ENCODE measurements at regions not wholly inside any gene's neighbourhood (a gene's known extent, or its start where the extent isn't known, plus 50 kb on each side); places are given as distances from the start of the nearest gene placed in this dataset.
"Not testable (repeated sequence)": the region's sequence is repeated elsewhere in the genome, so short reads cannot be mapped to it uniquely, and the experiment has no call there.

- DNase-seq (ENCODE audit: extremely low read depth, low read depth); H3K4me3 ChIP-seq (replicated peaks; ENCODE audit: low read depth, low read length): not testable (repeated sequence)
Measured at GRCh38 chr1:86633306-86633838, 71.0 kb upstream of the SH3GLB1 start.

GRCh38 chr1:86633921-86634320, 70.5 kb upstream of the SH3GLB1 start:
- TF ChIP-seq, protein P1, sequence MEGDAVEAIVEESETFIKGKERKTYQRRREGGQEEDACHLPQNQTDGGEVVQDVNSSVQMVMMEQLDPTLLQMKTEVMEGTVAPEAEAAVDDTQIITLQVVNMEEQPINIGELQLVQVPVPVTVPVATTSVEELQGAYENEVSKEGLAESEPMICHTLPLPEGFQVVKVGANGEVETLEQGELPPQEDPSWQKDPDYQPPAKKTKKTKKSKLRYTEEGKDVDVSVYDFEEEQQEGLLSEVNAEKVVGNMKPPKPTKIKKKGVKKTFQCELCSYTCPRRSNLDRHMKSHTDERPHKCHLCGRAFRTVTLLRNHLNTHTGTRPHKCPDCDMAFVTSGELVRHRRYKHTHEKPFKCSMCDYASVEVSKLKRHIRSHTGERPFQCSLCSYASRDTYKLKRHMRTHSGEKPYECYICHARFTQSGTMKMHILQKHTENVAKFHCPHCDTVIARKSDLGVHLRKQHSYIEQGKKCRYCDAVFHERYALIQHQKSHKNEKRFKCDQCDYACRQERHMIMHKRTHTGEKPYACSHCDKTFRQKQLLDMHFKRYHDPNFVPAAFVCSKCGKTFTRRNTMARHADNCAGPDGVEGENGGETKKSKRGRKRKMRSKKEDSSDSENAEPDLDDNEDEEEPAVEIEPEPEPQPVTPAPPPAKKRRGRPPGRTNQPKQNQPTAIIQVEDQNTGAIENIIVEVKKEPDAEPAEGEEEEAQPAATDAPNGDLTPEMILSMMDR (IDR thresholded peaks at IDR 0.05; ENCODE audit: low read depth, low read length, missing control alignments), result no peak
- H3K4me3 ChIP-seq (replicated peaks; ENCODE audit: low read depth, low read length), result no peak overlapping the region
- no peak for DNase-seq (ENCODE audit: extremely low read depth, low read depth)

- TF ChIP-seq, protein P1 (IDR thresholded peaks at IDR 0.05; ENCODE audit: low read depth, low read length, missing control alignments), result no peak
- DNase-seq (ENCODE audit: extremely low read depth, low read depth), result no peak
- no peak overlapping the region for H3K4me3 ChIP-seq (replicated peaks; ENCODE audit: low read depth, low read length)
Measured at GRCh38 chr1:86636898-86637297, 67.5 kb upstream of the SH3GLB1 start.

DNA sequence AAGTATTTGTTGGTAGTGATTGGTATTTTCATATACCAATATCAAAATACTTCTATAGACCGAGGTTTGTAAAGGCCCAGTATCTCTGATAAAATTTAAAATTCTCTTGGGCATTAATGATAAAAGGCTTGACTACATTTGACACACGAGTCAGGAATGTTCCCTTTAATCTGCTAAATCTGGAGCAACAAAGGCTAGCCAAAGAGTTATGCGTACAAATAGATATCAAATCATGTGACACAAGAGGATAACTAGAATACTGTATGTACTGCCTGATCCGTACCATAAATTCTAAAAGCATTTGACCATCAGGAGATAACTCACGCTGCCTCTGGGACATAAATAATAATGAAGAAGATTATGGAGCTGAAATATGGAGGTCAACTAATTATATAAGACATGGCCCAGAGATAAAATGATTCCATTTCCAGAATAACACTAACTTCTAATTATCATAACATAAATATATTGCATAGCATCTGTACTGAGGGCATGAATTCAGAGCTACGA, 64.2 kb upstream of the SH3GLB1 start:
- TF ChIP-seq, protein P1 (IDR thresholded peaks at IDR 0.05; ENCODE audit: low read depth, low read length, missing control alignments), result no peak
- H3K4me3 ChIP-seq (replicated peaks; ENCODE audit: low read depth, low read length), result no peak overlapping the region
- no peak for DNase-seq (ENCODE audit: extremely low read depth, low read depth)

- DNase-seq (ENCODE audit: extremely low read depth, low read depth), result no peak
- TF ChIP-seq, protein P1 (IDR thresholded peaks at IDR 0.05; ENCODE audit: low read depth, low read length, missing control alignments), result no peak
Measured at GRCh38 chr1:86641318-86641717, 63.1 kb upstream of the SH3GLB1 start.

DNA sequence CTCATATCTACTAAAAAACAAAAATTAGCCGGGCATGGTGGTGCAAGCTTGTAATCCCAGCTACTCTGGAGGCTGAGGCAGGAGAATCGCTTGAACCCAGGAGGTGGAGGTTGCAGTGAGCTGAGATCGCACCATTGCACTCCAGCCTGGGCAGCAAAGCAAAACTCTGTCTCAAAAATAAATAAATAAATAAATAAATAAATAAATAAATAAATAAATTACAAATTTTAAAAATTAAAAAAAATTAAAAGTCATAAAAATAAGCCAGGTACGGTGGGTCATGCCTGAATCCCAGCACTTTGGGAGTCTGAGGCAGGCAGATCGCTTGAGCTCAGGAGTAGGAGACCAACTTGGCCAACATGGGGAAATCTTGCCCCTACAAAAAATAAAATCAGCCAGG, 59.7 kb upstream of the SH3GLB1 start:
- not testable (repeated sequence) for DNase-seq (ENCODE audit: extremely low read depth, low read depth); H3K4me3 ChIP-seq (replicated peaks; ENCODE audit: low read depth, low read length)

More at GRCh38 chr1:86641318-86641717, 63.1 kb upstream of the SH3GLB1 start:
- no peak overlapping the region for H3K4me3 ChIP-seq (replicated peaks; ENCODE audit: low read depth, low read length)

- DNase-seq (ENCODE audit: extremely low read depth, low read depth), result no peak
- H3K4me3 ChIP-seq (replicated peaks; ENCODE audit: low read depth, low read length), result no peak overlapping the region
- TF ChIP-seq, protein P1 (IDR thresholded peaks at IDR 0.05; ENCODE audit: low read depth, low read length, missing control alignments), result no peak
Measured at GRCh38 chr1:86645851-86646250, 58.5 kb upstream of the SH3GLB1 start.

DNA sequence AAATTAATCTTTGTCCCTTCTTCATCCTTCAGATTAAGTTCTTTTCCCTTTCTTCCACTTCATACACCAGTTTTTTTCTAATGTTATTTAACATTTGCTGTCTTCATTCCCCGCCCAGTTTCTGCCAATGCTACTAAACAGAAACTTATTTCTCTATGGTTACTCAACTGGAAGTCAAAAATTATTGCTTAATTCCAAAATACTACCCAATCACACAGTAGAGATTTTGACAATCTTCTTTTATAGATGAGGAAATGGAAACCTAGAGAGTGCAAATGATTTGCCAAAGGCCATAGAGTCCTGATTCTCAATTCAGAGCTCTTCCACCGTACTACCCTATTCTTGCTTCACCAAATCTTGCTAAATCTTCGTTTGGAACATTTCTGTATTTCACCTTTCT, 58.1 kb upstream of the SH3GLB1 start:
- no peak overlapping the region for H3K4me3 ChIP-seq (replicated peaks; ENCODE audit: low read depth, low read length)

More for the DNA sequence above, 58.1 kb upstream of the SH3GLB1 start:
- TF ChIP-seq, protein P1 (IDR thresholded peaks at IDR 0.05; ENCODE audit: low read depth, low read length, missing control alignments), result no peak
- DNase-seq (ENCODE audit: extremely low read depth, low read depth), result no peak
